ENCODE measurements at regions not wholly inside any gene's neighbourhood (a gene's known extent, or its start where the extent isn't known, plus 50 kb on each side); places are given as distances from the start of the nearest gene placed in this dataset.
"Not testable (repeated sequence)": the region's sequence is repeated elsewhere in the genome, so short reads cannot be mapped to it uniquely, and the experiment has no call there.

DNA sequence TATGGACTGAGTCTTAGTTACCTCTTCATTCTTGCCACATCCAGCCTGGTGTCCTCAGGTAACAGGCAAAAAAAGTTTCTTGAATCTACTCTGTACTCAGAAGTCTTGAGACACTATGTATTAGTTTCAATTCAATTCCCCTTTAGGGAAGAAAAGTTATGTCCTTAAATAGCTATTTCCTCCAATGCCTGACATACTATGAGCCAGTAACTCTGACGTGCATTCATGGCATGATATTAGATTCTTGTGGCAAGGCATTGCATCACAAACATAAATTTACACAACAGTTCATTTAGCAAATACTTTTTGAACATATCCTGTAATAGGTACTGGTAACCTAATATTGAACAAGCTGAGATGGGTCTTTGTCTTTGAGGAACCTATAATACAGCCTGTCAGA is 109.3 kb upstream of the FOXB1 start:
- H3K4me3 ChIP-seq (ENCODE audit: low read depth in 2 of 2, low read length in 2 of 2), result no peak overlapping the region
- H3K36me3 ChIP-seq (ENCODE audit: control insufficient read depth, insufficient read depth, low read length), result no peaks in the 10 kb centered on the region
- no peaks in the 10 kb centered on the region for H3K9me3 ChIP-seq (ENCODE audit: control insufficient read depth, insufficient read depth, low read depth, low read length)
- ATAC-seq (no peak), DNase-seq (ENCODE audit: low read depth, low spot score) (no peak)
- H3K27ac ChIP-seq (ENCODE audit: low read length), result no peak overlapping the region
- no TSS peak for BruUV-seq (replicated peaks)
- no peaks in the 10 kb centered on the region; the same call in 1 of the 2 replicates for H3K27me3 ChIP-seq (ENCODE audit: control insufficient read depth, insufficient read depth, low read length)
- in situ Hi-C loops (cut with HindIII; ENCODE audit: low pct_unique_long_range_greater_than_20kb, low sequenced_read_pairs), result no loop called here
- ChIA-PET CTCF (no interaction called here), POLR2A (no interaction called here)
- no peak for TF ChIP-seq POLR2AphosphoS5 (IDR thresholded peaks at IDR 0.05; ENCODE audit: low read depth, low read length)
- TF ChIP-seq, protein P1, sequence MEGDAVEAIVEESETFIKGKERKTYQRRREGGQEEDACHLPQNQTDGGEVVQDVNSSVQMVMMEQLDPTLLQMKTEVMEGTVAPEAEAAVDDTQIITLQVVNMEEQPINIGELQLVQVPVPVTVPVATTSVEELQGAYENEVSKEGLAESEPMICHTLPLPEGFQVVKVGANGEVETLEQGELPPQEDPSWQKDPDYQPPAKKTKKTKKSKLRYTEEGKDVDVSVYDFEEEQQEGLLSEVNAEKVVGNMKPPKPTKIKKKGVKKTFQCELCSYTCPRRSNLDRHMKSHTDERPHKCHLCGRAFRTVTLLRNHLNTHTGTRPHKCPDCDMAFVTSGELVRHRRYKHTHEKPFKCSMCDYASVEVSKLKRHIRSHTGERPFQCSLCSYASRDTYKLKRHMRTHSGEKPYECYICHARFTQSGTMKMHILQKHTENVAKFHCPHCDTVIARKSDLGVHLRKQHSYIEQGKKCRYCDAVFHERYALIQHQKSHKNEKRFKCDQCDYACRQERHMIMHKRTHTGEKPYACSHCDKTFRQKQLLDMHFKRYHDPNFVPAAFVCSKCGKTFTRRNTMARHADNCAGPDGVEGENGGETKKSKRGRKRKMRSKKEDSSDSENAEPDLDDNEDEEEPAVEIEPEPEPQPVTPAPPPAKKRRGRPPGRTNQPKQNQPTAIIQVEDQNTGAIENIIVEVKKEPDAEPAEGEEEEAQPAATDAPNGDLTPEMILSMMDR (IDR thresholded peaks at IDR 0.05), result no peak
- TF ChIP-seq SIN3A (IDR thresholded peaks at IDR 0.05; ENCODE audit: borderline replicate concordance, insufficient read depth, low read depth, low read length), result no peak
- TF ChIP-seq, protein P2, sequence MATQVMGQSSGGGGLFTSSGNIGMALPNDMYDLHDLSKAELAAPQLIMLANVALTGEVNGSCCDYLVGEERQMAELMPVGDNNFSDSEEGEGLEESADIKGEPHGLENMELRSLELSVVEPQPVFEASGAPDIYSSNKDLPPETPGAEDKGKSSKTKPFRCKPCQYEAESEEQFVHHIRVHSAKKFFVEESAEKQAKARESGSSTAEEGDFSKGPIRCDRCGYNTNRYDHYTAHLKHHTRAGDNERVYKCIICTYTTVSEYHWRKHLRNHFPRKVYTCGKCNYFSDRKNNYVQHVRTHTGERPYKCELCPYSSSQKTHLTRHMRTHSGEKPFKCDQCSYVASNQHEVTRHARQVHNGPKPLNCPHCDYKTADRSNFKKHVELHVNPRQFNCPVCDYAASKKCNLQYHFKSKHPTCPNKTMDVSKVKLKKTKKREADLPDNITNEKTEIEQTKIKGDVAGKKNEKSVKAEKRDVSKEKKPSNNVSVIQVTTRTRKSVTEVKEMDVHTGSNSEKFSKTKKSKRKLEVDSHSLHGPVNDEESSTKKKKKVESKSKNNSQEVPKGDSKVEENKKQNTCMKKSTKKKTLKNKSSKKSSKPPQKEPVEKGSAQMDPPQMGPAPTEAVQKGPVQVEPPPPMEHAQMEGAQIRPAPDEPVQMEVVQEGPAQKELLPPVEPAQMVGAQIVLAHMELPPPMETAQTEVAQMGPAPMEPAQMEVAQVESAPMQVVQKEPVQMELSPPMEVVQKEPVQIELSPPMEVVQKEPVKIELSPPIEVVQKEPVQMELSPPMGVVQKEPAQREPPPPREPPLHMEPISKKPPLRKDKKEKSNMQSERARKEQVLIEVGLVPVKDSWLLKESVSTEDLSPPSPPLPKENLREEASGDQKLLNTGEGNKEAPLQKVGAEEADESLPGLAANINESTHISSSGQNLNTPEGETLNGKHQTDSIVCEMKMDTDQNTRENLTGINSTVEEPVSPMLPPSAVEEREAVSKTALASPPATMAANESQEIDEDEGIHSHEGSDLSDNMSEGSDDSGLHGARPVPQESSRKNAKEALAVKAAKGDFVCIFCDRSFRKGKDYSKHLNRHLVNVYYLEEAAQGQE (IDR thresholded peaks at IDR 0.05; ENCODE audit: insufficient read depth in 1 of 2, low read depth in 2 of 2, low read length in 1 of 2), result no peak
- TF ChIP-seq TCF7L2 (IDR thresholded peaks at IDR 0.05; ENCODE audit: low read depth, low read length), result no peak
- intact Hi-C loops (cut with micrococcal nuclease; ENCODE audit: unreplicated experiment), result no loop called here
- H3K4me1 ChIP-seq (ENCODE audit: control insufficient read depth, insufficient read depth, low read length), result no peaks in the 10 kb centered on the region; the same call in 1 of the 2 replicates

DNA sequence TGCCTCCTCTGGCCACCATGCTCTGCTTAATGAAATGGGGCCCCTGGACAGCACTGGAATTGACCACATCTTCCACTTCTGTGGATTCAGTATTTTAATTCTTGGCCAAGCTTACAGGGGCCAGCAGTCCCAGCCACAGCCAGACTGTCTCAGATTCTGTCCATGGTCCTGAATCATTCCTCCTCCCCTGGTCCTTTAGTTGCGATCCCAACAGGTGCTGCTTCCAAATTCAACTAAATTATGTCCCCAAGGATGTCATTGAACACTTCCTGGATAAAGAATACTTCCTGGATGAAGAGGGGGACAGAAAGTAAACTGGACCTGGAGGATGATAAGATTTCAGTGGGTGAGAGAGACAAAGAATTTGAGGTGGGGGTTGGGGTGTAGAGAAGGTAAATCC is 111.1 kb upstream of the FOXB1 start:
- no TSS peak for BruUV-seq (replicated peaks)

DNA sequence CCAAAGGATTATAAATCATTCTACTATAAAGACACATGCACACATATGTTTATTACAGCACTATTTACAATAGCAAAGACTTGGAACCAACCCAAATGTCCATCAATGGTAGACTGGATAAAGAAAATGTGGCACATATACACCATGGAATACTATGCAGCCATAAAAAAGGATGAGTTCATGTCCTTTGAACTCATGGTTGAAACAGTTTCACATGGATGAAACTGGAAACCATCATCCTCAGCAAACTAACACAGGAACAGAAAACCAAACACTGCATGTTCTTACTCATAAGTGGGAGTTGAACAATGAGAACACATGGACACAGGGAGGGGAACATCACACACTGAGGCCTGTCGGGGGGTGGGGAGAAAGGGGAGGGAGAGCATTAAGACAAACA is 116.2 kb upstream of the FOXB1 start:
- CTCF ChIA-PET; in situ Hi-C loops (cut with HindIII; ENCODE audit: low pct_unique_long_range_greater_than_20kb, low sequenced_read_pairs); H3K27ac ChIP-seq (ENCODE audit: low read length); intact Hi-C loops (cut with micrococcal nuclease; ENCODE audit: unreplicated experiment); POLR2A ChIA-PET; ATAC-seq; H3K4me3 ChIP-seq (ENCODE audit: low read depth in 2 of 2, low read length in 2 of 2); H3K36me3 ChIP-seq (ENCODE audit: control insufficient read depth, insufficient read depth, low read length); H3K9me3 ChIP-seq (ENCODE audit: control insufficient read depth, insufficient read depth, low read depth, low read length); DNase-seq (ENCODE audit: low read depth, low spot score); H3K4me1 ChIP-seq (ENCODE audit: control insufficient read depth, insufficient read depth, low read length); BruUV-seq (replicated peaks); H3K27me3 ChIP-seq (ENCODE audit: control insufficient read depth, insufficient read depth, low read length): not testable (repeated sequence)

More for the DNA sequence above, 111.1 kb upstream of the FOXB1 start:
- Histone ChIP-seq H3K4me3 (ENCODE audit: low read depth in 2 of 2, low read length in 2 of 2) (no peak overlapping the region), H3K9me3 (ENCODE audit: control insufficient read depth, insufficient read depth, low read depth, low read length) (no peaks in the 10 kb centered on the region), H3K27ac (ENCODE audit: low read length) (no peak overlapping the region), H3K4me1 (ENCODE audit: control insufficient read depth, insufficient read depth, low read length) (no peaks in the 10 kb centered on the region; the same call in 1 of the 2 replicates), H3K27me3 (ENCODE audit: control insufficient read depth, insufficient read depth, low read length) (no peaks in the 10 kb centered on the region; the same call in 1 of the 2 replicates), H3K36me3 (ENCODE audit: control insufficient read depth, insufficient read depth, low read length) (no peaks in the 10 kb centered on the region)
- CTCF ChIA-PET, result no interaction called here
- ATAC-seq, result no peak
- in situ Hi-C loops (cut with HindIII; ENCODE audit: low pct_unique_long_range_greater_than_20kb, low sequenced_read_pairs) (no loop called here), intact Hi-C loops (cut with micrococcal nuclease; ENCODE audit: unreplicated experiment) (no loop called here)
- TF ChIP-seq, protein P1 (IDR thresholded peaks at IDR 0.05), result no peak
- TF ChIP-seq, protein P2 (IDR thresholded peaks at IDR 0.05; ENCODE audit: insufficient read depth in 1 of 2, low read depth in 2 of 2, low read length in 1 of 2), result peak; percentile 88 to 91
- TF ChIP-seq TCF7L2 (IDR thresholded peaks at IDR 0.05; ENCODE audit: low read depth, low read length) (no peak), SIN3A (IDR thresholded peaks at IDR 0.05; ENCODE audit: borderline replicate concordance, insufficient read depth, low read depth, low read length) (no peak)
- no peak for DNase-seq (ENCODE audit: low read depth, low spot score)
- POLR2A ChIA-PET, result no interaction called here

All from Panc1 (cell line).